ENCODE measurements at regions not wholly inside any gene's neighbourhood (a gene's known extent, or its start where the extent isn't known, plus 50 kb on each side); places are given as distances from the start of the nearest gene placed in this dataset.

GRCh38 chr4:156303708-156304107, 350.0 kb upstream of the CTSO start:
- TF ChIP-seq GATA2 (IDR thresholded peaks at IDR 0.05; ENCODE audit: insufficient read depth, insufficient read length, low read depth, low read length) = no peak
- no peak for TF ChIP-seq EZH2 (IDR thresholded peaks at IDR 0.05; ENCODE audit: borderline replicate concordance, low read depth, low read length, severe bottlenecking)
- TF ChIP-seq, protein P1, sequence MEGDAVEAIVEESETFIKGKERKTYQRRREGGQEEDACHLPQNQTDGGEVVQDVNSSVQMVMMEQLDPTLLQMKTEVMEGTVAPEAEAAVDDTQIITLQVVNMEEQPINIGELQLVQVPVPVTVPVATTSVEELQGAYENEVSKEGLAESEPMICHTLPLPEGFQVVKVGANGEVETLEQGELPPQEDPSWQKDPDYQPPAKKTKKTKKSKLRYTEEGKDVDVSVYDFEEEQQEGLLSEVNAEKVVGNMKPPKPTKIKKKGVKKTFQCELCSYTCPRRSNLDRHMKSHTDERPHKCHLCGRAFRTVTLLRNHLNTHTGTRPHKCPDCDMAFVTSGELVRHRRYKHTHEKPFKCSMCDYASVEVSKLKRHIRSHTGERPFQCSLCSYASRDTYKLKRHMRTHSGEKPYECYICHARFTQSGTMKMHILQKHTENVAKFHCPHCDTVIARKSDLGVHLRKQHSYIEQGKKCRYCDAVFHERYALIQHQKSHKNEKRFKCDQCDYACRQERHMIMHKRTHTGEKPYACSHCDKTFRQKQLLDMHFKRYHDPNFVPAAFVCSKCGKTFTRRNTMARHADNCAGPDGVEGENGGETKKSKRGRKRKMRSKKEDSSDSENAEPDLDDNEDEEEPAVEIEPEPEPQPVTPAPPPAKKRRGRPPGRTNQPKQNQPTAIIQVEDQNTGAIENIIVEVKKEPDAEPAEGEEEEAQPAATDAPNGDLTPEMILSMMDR (IDR thresholded peaks at IDR 0.05; ENCODE audit: extremely low read depth in 1 of 2, insufficient read depth in 1 of 2, low read depth in 1 of 2, low read length in 2 of 2) = no peak
- TF ChIP-seq POLR2A (IDR thresholded peaks at IDR 0.05; ENCODE audit: low read depth, low read length) = no peak
- TF ChIP-seq MYC (IDR thresholded peaks at IDR 0.05; ENCODE audit: low read depth, low read length) = no peak

All from endothelial cell of umbilical vein (primary cell).